ENCODE measurements at regions not wholly inside any gene's neighbourhood (a gene's known extent, or its start where the extent isn't known, plus 50 kb on each side); places are given as distances from the start of the nearest gene placed in this dataset.
A peak's percentile ranks its signal among the peaks of the same experiment; 100 is the strongest.

- H3K4me1 ChIP-seq = no peaks in the 10 kb centered on the region
- H3K27me3 ChIP-seq = no peaks in the 10 kb centered on the region
- H3K36me3 ChIP-seq = no peaks in the 10 kb centered on the region
- TF ChIP-seq POLR2AphosphoS5 (IDR thresholded peaks at IDR 0.05) (no peak), POLR2A (IDR thresholded peaks at IDR 0.05) (no peak), CTCF (IDR thresholded peaks at IDR 0.05) (no peak), EP300 (IDR thresholded peaks at IDR 0.05) (no peak)
- no peaks in the 10 kb centered on the region for H3K9me3 ChIP-seq
- no peak overlapping the region for H3K4me3 ChIP-seq
- no peak overlapping the region for H3K27ac ChIP-seq
- 15 to 36% (median 20%) methylated on average over 3 of the region's 3 CpGs for WGBS, 5 donors
- peak in 1 of 2 donors; percentile 48 for DNase-seq
- intact Hi-C loops (cut with DNase I; ENCODE audit: low total_unique reads) = no loop called here
Measured at GRCh38 chr16:77117707-77118106, 73.3 kb upstream of the MON1B start.

- Histone ChIP-seq H3K9me3 (peaks cover 0 to 17% (median 0%) of the 10 kb centered on the region in 4 donors), H3K4me3 (no peak overlapping the region), H3K4me1 (no peaks in the 10 kb centered on the region), H3K27ac (no peak overlapping the region), H3K36me3 (no peaks in the 10 kb centered on the region), H3K27me3 (no peaks in the 10 kb centered on the region)
- DNase-seq = no peak
- TF ChIP-seq CTCF (IDR thresholded peaks at IDR 0.05) (no peak), POLR2A (IDR thresholded peaks at IDR 0.05) (no peak), POLR2AphosphoS5 (IDR thresholded peaks at IDR 0.05) (no peak), EP300 (IDR thresholded peaks at IDR 0.05) (no peak)
- 16 to 43% (median 34%) methylated on average over 2 of the region's 2 CpGs for WGBS, 5 donors
- intact Hi-C loops (cut with DNase I; ENCODE audit: low total_unique reads) = no loop called here
Measured at GRCh38 chr16:77131398-77131797, 59.6 kb upstream of the MON1B start.

GRCh38 chr16:77132051-77132618 lies 58.9 kb upstream of the MON1B start:
- 44 to 63% (median 54%) methylated on average over 2 to 3 of the region's 3 CpGs for whole genome bisulfite sequencing, 5 donors
- intact Hi-C loops (cut with DNase I; ENCODE audit: low total_unique reads) = no loop called here
- Histone ChIP-seq H3K4me1 (no peaks in the 10 kb centered on the region), H3K27me3 (no peaks in the 10 kb centered on the region), H3K27ac (no peak overlapping the region), H3K4me3 (no peak overlapping the region), H3K9me3 (peaks cover 0 to 15% (median 0%) of the 10 kb centered on the region in 4 donors), H3K36me3 (no peaks in the 10 kb centered on the region)
- DNase-seq = no peak
- TF ChIP-seq POLR2A (IDR thresholded peaks at IDR 0.05) (no peak), EP300 (IDR thresholded peaks at IDR 0.05) (no peak), POLR2AphosphoS5 (IDR thresholded peaks at IDR 0.05) (no peak), CTCF (IDR thresholded peaks at IDR 0.05) (no peak)

- no peaks in the 10 kb centered on the region for H3K4me1 ChIP-seq
- 59 to 73% (median 62%) methylated on average over 4 of the region's 4 CpGs for WGBS, 5 donors
- H3K36me3 ChIP-seq = no peaks in the 10 kb centered on the region
- intact Hi-C loops (cut with DNase I; ENCODE audit: low total_unique reads) = no loop called here
- H3K27me3 ChIP-seq = no peaks in the 10 kb centered on the region
- no peak for DNase-seq
- H3K9me3 ChIP-seq = no peaks in the 10 kb centered on the region
- TF ChIP-seq CTCF (IDR thresholded peaks at IDR 0.05) (no peak), POLR2A (IDR thresholded peaks at IDR 0.05) (no peak), POLR2AphosphoS5 (IDR thresholded peaks at IDR 0.05) (no peak), EP300 (IDR thresholded peaks at IDR 0.05) (no peak)
- H3K27ac ChIP-seq = no peak overlapping the region
- no peak overlapping the region for H3K4me3 ChIP-seq
Measured at GRCh38 chr16:77133706-77134105, 57.3 kb upstream of the MON1B start.

Measured in stomach (tissue), 8 donors.